Type B pancreatic cell (in vitro differentiated cells): ENCODE measurements at regions not wholly inside any gene's neighbourhood (a gene's known extent, or its start where the extent isn't known, plus 50 kb on each side); places are given as distances from the start of the nearest gene placed in this dataset.

Source experiments
- DNase-seq: peaks from one replicate; pipeline ENCODE4 v3.0.0; 2021; ENCODE audit warnings: mixed read lengths; ENCODE audit not compliant: unreplicated experiment; ENCODE audit errors: extremely low spot score
- H3K27ac Mint-ChIP-seq: 2 replicates; pipeline ENCODE4 v1.8.0; 2021; ENCODE audit warnings: mild to moderate bottlenecking, mixed read lengths
- H3K27me3 Mint-ChIP-seq: 2 replicates; pipeline ENCODE4 v1.8.0; 2021; ENCODE audit warnings: mixed read lengths
- H3K36me3 Mint-ChIP-seq: 2 replicates; pipeline ENCODE4 v1.8.0; 2021; ENCODE audit warnings: mixed read lengths
- H3K4me1 Mint-ChIP-seq: one replicate; pipeline ENCODE4 v1.8.0; 2021; ENCODE audit warnings: mixed read lengths; ENCODE audit not compliant: unreplicated experiment
- H3K4me3 Mint-ChIP-seq: 2 replicates; pipeline ENCODE4 v1.8.0; 2021; ENCODE audit warnings: mild to moderate bottlenecking, mixed read lengths
- H3K9me3 Mint-ChIP-seq: 2 replicates; pipeline ENCODE4 v1.8.0; 2021; ENCODE audit warnings: mixed read lengths
- TF ChIP-seq, protein P1 (sequence below): fragments of 200-600 bp; sonication (generic); conservative IDR thresholded peaks from 2 replicates; pipeline ENCODE4 v1.5.0; 2021; ENCODE audit warnings: antibody characterized with exemption, mild to moderate bottlenecking

DNA sequence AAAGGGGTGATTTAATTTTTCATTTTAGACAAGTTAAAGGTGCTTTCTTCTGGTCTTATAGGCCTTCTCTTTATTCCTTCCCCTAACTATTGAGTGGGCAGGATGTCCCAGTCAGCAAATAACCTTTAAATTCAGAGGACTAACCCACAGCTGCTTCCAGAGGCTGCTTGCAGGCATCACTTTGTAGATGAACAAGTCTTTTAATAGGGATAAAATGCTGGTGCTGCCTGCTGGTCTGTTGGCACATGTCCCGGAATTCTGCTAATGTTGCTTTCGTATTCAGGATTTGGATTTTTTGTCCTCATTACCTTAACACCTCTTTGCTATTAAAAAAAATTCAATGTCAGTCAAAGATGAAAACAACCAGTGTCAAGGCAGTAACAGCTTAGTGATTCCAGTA is 132.7 kb upstream of the KL start:
- TF ChIP-seq, protein P1, sequence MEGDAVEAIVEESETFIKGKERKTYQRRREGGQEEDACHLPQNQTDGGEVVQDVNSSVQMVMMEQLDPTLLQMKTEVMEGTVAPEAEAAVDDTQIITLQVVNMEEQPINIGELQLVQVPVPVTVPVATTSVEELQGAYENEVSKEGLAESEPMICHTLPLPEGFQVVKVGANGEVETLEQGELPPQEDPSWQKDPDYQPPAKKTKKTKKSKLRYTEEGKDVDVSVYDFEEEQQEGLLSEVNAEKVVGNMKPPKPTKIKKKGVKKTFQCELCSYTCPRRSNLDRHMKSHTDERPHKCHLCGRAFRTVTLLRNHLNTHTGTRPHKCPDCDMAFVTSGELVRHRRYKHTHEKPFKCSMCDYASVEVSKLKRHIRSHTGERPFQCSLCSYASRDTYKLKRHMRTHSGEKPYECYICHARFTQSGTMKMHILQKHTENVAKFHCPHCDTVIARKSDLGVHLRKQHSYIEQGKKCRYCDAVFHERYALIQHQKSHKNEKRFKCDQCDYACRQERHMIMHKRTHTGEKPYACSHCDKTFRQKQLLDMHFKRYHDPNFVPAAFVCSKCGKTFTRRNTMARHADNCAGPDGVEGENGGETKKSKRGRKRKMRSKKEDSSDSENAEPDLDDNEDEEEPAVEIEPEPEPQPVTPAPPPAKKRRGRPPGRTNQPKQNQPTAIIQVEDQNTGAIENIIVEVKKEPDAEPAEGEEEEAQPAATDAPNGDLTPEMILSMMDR: no peak
- Mint-ChIP-seq H3K4me3 (no peak overlapping the region), H3K9me3 (no peaks in the 10 kb centered on the region), H3K4me1 (peaks cover 18% of the 10 kb centered on the region), H3K36me3 (no peaks in the 10 kb centered on the region), H3K27ac (no peak overlapping the region), H3K27me3 (no peaks in the 10 kb centered on the region)
- DNase-seq: peak; percentile 24

DNA sequence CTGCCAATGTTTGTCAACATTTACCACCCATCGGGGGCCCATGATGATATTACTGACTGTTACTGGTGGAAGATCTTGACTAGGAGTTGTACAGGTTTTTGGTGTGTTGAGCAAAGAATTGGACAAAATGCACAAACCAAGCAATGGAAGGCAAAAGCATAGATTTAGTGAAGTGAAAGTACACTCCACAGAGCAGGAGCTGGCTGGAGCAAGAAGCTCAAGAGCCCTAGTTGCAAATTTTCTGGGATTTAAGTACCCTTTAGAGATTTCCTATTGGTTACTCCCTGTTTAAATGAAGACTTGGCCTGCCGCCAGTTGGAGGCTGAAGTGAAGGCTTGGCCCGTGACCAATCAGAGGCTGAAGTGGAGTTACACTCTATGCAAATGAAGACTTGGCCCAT is 128.6 kb upstream of the KL start:
- H3K27me3 Mint-ChIP-seq: no peaks in the 10 kb centered on the region
- H3K9me3 Mint-ChIP-seq: no peaks in the 10 kb centered on the region
- TF ChIP-seq, protein P1: no peak
- H3K27ac Mint-ChIP-seq: no peak overlapping the region
- H3K36me3 Mint-ChIP-seq: no peaks in the 10 kb centered on the region
- no peak overlapping the region for H3K4me3 Mint-ChIP-seq
- peaks cover 10% of the 10 kb centered on the region for H3K4me1 Mint-ChIP-seq
- no peak for DNase-seq

DNA sequence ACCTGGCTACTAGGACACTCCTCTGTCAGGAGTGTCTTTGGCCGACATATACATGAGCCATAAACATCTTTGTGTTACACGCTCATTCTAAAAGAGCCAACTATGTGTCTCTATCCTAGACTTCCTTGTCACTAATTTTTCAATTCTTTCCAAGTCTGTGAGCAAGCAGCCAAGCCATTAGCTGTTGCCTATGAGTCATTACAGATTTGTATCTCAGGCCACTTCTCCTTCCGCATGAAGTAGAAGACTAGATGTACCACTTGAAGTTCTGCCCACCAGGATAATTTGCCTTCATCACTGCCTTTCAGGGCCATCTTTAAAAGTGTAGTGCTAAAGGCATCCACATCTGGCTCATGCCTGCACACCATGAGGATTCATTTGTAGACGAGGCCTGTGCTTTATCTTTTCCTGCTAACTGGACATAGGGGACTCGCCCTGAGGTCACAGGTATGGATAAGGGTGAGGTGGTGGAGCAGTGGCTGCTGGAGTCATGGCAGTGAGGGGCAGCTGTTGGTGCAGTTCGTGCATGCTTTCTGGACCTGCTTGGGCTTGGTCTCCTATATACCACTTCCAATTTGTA is 126.1 kb upstream of the KL start:
- Mint-ChIP-seq H3K9me3 (no peaks in the 10 kb centered on the region), H3K4me1 (no peaks in the 10 kb centered on the region), H3K27me3 (peaks cover 5% of the 10 kb centered on the region), H3K27ac (no peak overlapping the region), H3K36me3 (no peaks in the 10 kb centered on the region), H3K4me3 (no peak overlapping the region)
- no peak for DNase-seq
- TF ChIP-seq, protein P1: no peak

DNA sequence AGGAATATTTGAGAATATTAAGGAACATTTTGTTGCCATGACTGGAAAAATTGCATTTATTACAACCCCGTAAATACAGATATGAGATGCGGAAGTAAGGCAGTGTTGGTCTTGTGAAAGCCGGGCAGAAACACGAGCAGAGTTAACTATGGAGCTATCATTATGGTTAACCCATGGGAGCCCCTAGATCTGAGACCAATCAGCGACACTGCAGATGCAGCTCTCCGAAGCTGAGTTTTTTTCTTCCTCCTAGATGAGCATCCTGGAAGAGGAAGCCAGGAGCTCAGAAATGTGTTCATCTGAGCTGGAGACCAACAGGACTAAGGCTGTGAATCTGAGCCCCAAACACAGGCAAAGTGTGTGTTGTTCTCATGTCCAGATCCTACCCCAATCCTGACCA is 123.0 kb upstream of the KL start:
- Mint-ChIP-seq H3K4me3 (no peak overlapping the region), H3K4me1 (no peaks in the 10 kb centered on the region), H3K27ac (no peak overlapping the region), H3K27me3 (peaks cover 5% of the 10 kb centered on the region), H3K36me3 (no peaks in the 10 kb centered on the region), H3K9me3 (no peaks in the 10 kb centered on the region)
- DNase-seq: no peak
- TF ChIP-seq, protein P1: no peak

DNA sequence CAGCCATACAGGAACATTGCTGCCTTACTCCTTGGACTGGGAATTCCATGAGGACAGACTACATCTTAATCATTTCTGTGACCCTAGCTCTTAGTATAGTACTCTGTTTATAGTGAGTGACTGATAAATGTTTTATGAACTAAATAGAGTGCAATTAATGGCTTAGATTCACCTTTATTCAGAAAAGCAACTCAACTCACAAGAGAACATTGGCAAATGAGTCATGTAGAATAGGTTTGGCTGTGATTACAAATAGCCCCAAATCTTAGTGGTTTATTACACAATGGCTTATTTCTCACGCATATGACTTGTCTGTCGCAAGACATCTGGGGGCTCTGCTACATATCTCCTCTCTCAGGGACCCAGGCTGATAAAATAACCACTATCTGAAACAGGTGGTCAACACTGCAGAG is 121.6 kb upstream of the KL start:
- TF ChIP-seq, protein P1: no peak
- H3K4me1 Mint-ChIP-seq: no peaks in the 10 kb centered on the region
- H3K27ac Mint-ChIP-seq: no peak overlapping the region
- no peaks in the 10 kb centered on the region for H3K9me3 Mint-ChIP-seq
- H3K36me3 Mint-ChIP-seq: no peaks in the 10 kb centered on the region
- peaks cover 5% of the 10 kb centered on the region for H3K27me3 Mint-ChIP-seq
- DNase-seq: no peak
- no peak overlapping the region for H3K4me3 Mint-ChIP-seq

DNA sequence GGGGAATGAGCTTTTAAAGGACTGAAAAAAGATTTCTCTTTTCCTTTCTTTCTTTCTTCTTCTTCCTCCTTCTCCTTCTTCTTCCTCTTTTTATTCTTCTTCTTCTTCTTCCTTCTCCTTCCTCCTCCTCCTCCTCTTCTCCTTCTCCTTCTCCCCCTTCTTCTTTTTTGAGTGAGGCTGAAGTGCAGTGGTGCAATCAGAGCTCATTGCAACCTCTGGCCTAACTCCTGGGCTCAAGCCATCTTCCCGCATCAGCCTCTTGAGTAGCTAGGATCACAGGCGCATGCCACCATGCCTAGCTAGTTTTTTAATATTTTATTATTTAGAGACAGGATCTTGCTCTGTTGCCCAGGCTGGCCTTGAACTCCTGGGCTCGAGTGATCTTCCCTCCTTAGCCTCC is 120.9 kb upstream of the KL start:
- Mint-ChIP-seq H3K4me3 (no peak overlapping the region), H3K36me3 (no peaks in the 10 kb centered on the region), H3K27ac (no peak overlapping the region), H3K27me3 (peaks cover 5% of the 10 kb centered on the region), H3K9me3 (peaks cover 3% of the 10 kb centered on the region), H3K4me1 (no peaks in the 10 kb centered on the region)
- TF ChIP-seq, protein P1: no peak
- no peak for DNase-seq
